ENCODE measurements at regions not wholly inside any gene's neighbourhood (a gene's known extent, or its start where the extent isn't known, plus 50 kb on each side); places are given as distances from the start of the nearest gene placed in this dataset.
"Not testable (repeated sequence)": the region's sequence is repeated elsewhere in the genome, so short reads cannot be mapped to it uniquely, and the experiment has no call there.

GRCh38 chr4:184335520-184335919 is 117.8 kb upstream of the ENPP6 start:
- no peak overlapping the region for H3K4me3 ChIP-seq
- no peak for TF ChIP-seq Cebpa-rat (IDR thresholded peaks at IDR 0.05)
- H4K20me1 ChIP-seq: no peaks in the 10 kb centered on the region
- 0 out of 2 replicates have a peak overlapping the region, but pooled peaks have one; percentile 5 for H3K4me2 ChIP-seq
- peaks cover 8% of the 10 kb centered on the region for H3K4me1 ChIP-seq
- peaks cover 51% of the 10 kb centered on the region for H3K36me3 ChIP-seq
- H3K27ac ChIP-seq: no peak overlapping the region
- no peak overlapping the region for H3K9ac ChIP-seq
- H3K9me3 ChIP-seq: peaks cover 30% of the 10 kb centered on the region
- H3K27me3 ChIP-seq: no peaks in the 10 kb centered on the region

- not testable (repeated sequence) for H3K4me1 ChIP-seq, H3K9ac ChIP-seq, H3K4me3 ChIP-seq, H4K20me1 ChIP-seq, H3K27ac ChIP-seq, H3K4me2 ChIP-seq, H3K27me3 ChIP-seq
- Histone ChIP-seq H3K36me3 (peaks cover 37% of the 10 kb centered on the region), H3K9me3 (peaks cover 27% of the 10 kb centered on the region)
Measured at GRCh38 chr4:184333446-184333845, 115.8 kb upstream of the ENPP6 start.

GRCh38 chr4:184331268-184331995 is 113.8 kb upstream of the ENPP6 start:
- no peak overlapping the region for H3K27ac ChIP-seq
- H3K4me2 ChIP-seq: no peak overlapping the region
- no peak for TF ChIP-seq Cebpa-rat (IDR thresholded peaks at IDR 0.05)

GRCh38 chr4:184330517-184331094 is 112.9 kb upstream of the ENPP6 start:
- H3K9ac ChIP-seq, H3K9me3 ChIP-seq, H3K4me2 ChIP-seq, H3K27ac ChIP-seq, H4K20me1 ChIP-seq, H3K4me3 ChIP-seq, H3K27me3 ChIP-seq: not testable (repeated sequence)
- Histone ChIP-seq H3K4me1 (peaks cover 12% of the 10 kb centered on the region), H3K36me3 (peaks cover 18% of the 10 kb centered on the region)

More at GRCh38 chr4:184331268-184331995, 113.8 kb upstream of the ENPP6 start:
- H3K4me1 ChIP-seq: peaks cover 15% of the 10 kb centered on the region
- no peaks in the 10 kb centered on the region for H3K27me3 ChIP-seq
- no peaks in the 10 kb centered on the region for H4K20me1 ChIP-seq
- H3K9ac ChIP-seq: no peak overlapping the region
- peaks cover 14% of the 10 kb centered on the region for H3K9me3 ChIP-seq
- H3K4me3 ChIP-seq: no peak overlapping the region
- peaks cover 27% of the 10 kb centered on the region for H3K36me3 ChIP-seq

- Histone ChIP-seq H4K20me1 (no peaks in the 10 kb centered on the region), H3K36me3 (peaks cover 11% of the 10 kb centered on the region), H3K27me3 (no peaks in the 10 kb centered on the region), H3K4me1 (peaks cover 7% of the 10 kb centered on the region; the same call in 1 of the 2 replicates), H3K4me2 (no peak overlapping the region), H3K27ac (no peak overlapping the region), H3K9ac (no peak overlapping the region), H3K4me3 (no peak overlapping the region), H3K9me3 (0 out of 2 replicates have a peak, but pooled peaks cover 3% of the 10 kb centered on the region)
- TF ChIP-seq Cebpa-rat (IDR thresholded peaks at IDR 0.05): no peak
Measured at GRCh38 chr4:184329659-184330400, 112.2 kb upstream of the ENPP6 start.

- H3K9ac ChIP-seq: no peak overlapping the region
- H3K4me1 ChIP-seq: peaks cover 7% of the 10 kb centered on the region; the same call in 1 of the 2 replicates
Measured at GRCh38 chr4:184329235-184329634, 111.6 kb upstream of the ENPP6 start.

GRCh38 chr4:184328022-184328736 is 110.5 kb upstream of the ENPP6 start:
- Histone ChIP-seq H3K36me3 (no peaks in the 10 kb centered on the region; the same call in 1 of the 2 replicates), H3K27me3 (no peaks in the 10 kb centered on the region), H4K20me1 (no peaks in the 10 kb centered on the region), H3K4me3 (no peak overlapping the region), H3K4me1 (peaks cover 7% of the 10 kb centered on the region; the same call in 1 of the 2 replicates), H3K4me2 (no peak overlapping the region), H3K9me3 (no peaks in the 10 kb centered on the region), H3K27ac (no peak overlapping the region), H3K9ac (no peak overlapping the region)
- no peak for TF ChIP-seq Cebpa-rat (IDR thresholded peaks at IDR 0.05)

More at GRCh38 chr4:184329235-184329634, 111.6 kb upstream of the ENPP6 start:
- Histone ChIP-seq H3K4me2 (no peak overlapping the region), H3K36me3 (peaks cover 5% of the 10 kb centered on the region), H4K20me1 (no peaks in the 10 kb centered on the region), H3K27me3 (no peaks in the 10 kb centered on the region), H3K4me3 (no peak overlapping the region), H3K9me3 (0 out of 2 replicates have a peak, but pooled peaks cover under 1% of the 10 kb centered on the region), H3K27ac (no peak overlapping the region)
- no peak for TF ChIP-seq Cebpa-rat (IDR thresholded peaks at IDR 0.05)

GRCh38 chr4:184324939-184325477 is 107.3 kb upstream of the ENPP6 start:
- H3K27ac ChIP-seq: no peak overlapping the region

GRCh38 chr4:184322328-184323025 is 104.8 kb upstream of the ENPP6 start:
- H3K4me1 ChIP-seq: no peaks in the 10 kb centered on the region
- H4K20me1 ChIP-seq: no peaks in the 10 kb centered on the region
- no peak overlapping the region for H3K4me2 ChIP-seq
- no peak for TF ChIP-seq Cebpa-rat (IDR thresholded peaks at IDR 0.05)
- H3K4me3 ChIP-seq: no peak overlapping the region
- no peak overlapping the region for H3K9ac ChIP-seq
- H3K27ac ChIP-seq: no peak overlapping the region
- no peaks in the 10 kb centered on the region for H3K36me3 ChIP-seq
- H3K27me3 ChIP-seq: no peaks in the 10 kb centered on the region
- H3K9me3 ChIP-seq: no peaks in the 10 kb centered on the region

More at GRCh38 chr4:184324939-184325477, 107.3 kb upstream of the ENPP6 start:
- no peak overlapping the region for H3K4me2 ChIP-seq
- TF ChIP-seq Cebpa-rat (IDR thresholded peaks at IDR 0.05): no peak
- no peaks in the 10 kb centered on the region; the same call in 1 of the 2 replicates for H3K36me3 ChIP-seq
- peaks cover 7% of the 10 kb centered on the region; the same call in 1 of the 2 replicates for H3K4me1 ChIP-seq
- no peaks in the 10 kb centered on the region for H3K27me3 ChIP-seq
- H4K20me1 ChIP-seq: no peaks in the 10 kb centered on the region
- H3K9ac ChIP-seq: no peak overlapping the region
- H3K9me3 ChIP-seq: no peaks in the 10 kb centered on the region
- no peak overlapping the region for H3K4me3 ChIP-seq

All from BLaER1 (cell line).